HG03460 (cell line): ENCODE measurements at regions not wholly inside any gene's neighbourhood (a gene's known extent, or its start where the extent isn't known, plus 50 kb on each side); places are given as distances from the start of the nearest gene placed in this dataset.

ENCODE experiments used
- ATAC-seq: cut with Tn5 transposase; IDR thresholded peaks from one replicate; pipeline ENCODE4 v1.9.1; 2021; ENCODE audit not compliant: unreplicated experiment

DNA sequence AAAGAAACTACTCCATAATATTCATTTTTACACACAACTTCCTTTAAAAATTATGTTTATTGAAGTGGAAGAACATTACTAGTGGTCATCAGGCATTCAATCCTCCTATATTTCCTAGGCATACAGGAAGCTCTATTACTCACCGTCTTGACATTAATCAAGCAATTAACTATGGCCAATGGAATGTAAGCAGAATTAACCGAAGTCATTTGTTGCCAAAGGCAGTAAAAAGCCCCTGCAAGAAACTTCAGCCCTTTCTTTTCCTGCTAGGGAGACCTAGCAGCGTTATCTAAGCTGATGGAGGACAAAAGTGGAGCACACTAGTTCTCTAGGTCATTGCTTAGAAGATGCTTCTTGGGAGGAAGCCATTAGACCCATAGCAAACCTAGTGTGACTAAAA lies 399.6 kb downstream of the KCNH5 start:
- ATAC-seq: no peak
